ENCODE measurements at regions not wholly inside any gene's neighbourhood (a gene's known extent, or its start where the extent isn't known, plus 50 kb on each side); places are given as distances from the start of the nearest gene placed in this dataset.

GRCh38 chr10:3419719-3420495, 247.3 kb upstream of the PITRM1 start:
- no peaks in the 10 kb centered on the region for H3K36me3 ChIP-seq (ENCODE audit: control insufficient read depth, insufficient read depth, low read length, severe bottlenecking)
- no peak overlapping the region for H3K9ac ChIP-seq (ENCODE audit: low read length)
- DNase-seq (ENCODE audit: low read depth), result no peak
- no peaks in the 10 kb centered on the region for H3K27me3 ChIP-seq (replicated peaks; ENCODE audit: control insufficient read depth, insufficient read depth, low read length)
- H3K9me3 ChIP-seq (ENCODE audit: control insufficient read depth, low read length), result no peaks in the 10 kb centered on the region
- H3K4me3 ChIP-seq (ENCODE audit: low read length), result no peak overlapping the region
- no peaks in the 10 kb centered on the region for H3K4me1 ChIP-seq (ENCODE audit: control insufficient read depth, insufficient read depth, low read length)

GRCh38 chr10:3418926-3419325, 246.3 kb upstream of the PITRM1 start:
- H3K9me3 ChIP-seq (ENCODE audit: control insufficient read depth, low read length), result no peaks in the 10 kb centered on the region
- H3K4me1 ChIP-seq (ENCODE audit: control insufficient read depth, insufficient read depth, low read length), result no peaks in the 10 kb centered on the region
- no peak overlapping the region for H3K4me3 ChIP-seq (ENCODE audit: low read length)
- no peaks in the 10 kb centered on the region for H3K27me3 ChIP-seq (replicated peaks; ENCODE audit: control insufficient read depth, insufficient read depth, low read length)
- no peak overlapping the region for H3K9ac ChIP-seq (ENCODE audit: low read length)
- H3K36me3 ChIP-seq (ENCODE audit: control insufficient read depth, insufficient read depth, low read length, severe bottlenecking), result no peaks in the 10 kb centered on the region
- DNase-seq (ENCODE audit: low read depth), result no peak

- H3K36me3 ChIP-seq (ENCODE audit: control insufficient read depth, insufficient read depth, low read length, severe bottlenecking), result no peaks in the 10 kb centered on the region
- H3K9me3 ChIP-seq (ENCODE audit: control insufficient read depth, low read length), result no peaks in the 10 kb centered on the region
- no peak for DNase-seq (ENCODE audit: low read depth)
- H3K9ac ChIP-seq (ENCODE audit: low read length), result no peak overlapping the region
- no peaks in the 10 kb centered on the region for H3K4me1 ChIP-seq (ENCODE audit: control insufficient read depth, insufficient read depth, low read length)
- H3K4me3 ChIP-seq (ENCODE audit: low read length), result no peak overlapping the region
- no peaks in the 10 kb centered on the region for H3K27me3 ChIP-seq (replicated peaks; ENCODE audit: control insufficient read depth, insufficient read depth, low read length)
Measured at GRCh38 chr10:3418041-3418754, 245.6 kb upstream of the PITRM1 start.

GRCh38 chr10:3417096-3417495, 244.5 kb upstream of the PITRM1 start:
- no peaks in the 10 kb centered on the region for H3K27me3 ChIP-seq (replicated peaks; ENCODE audit: control insufficient read depth, insufficient read depth, low read length)
- no peaks in the 10 kb centered on the region for H3K4me1 ChIP-seq (ENCODE audit: control insufficient read depth, insufficient read depth, low read length)
- H3K9ac ChIP-seq (ENCODE audit: low read length), result no peak overlapping the region
- H3K9me3 ChIP-seq (ENCODE audit: control insufficient read depth, low read length), result no peaks in the 10 kb centered on the region
- DNase-seq (ENCODE audit: low read depth), result no peak
- no peak overlapping the region for H3K4me3 ChIP-seq (ENCODE audit: low read length)
- no peaks in the 10 kb centered on the region for H3K36me3 ChIP-seq (ENCODE audit: control insufficient read depth, insufficient read depth, low read length, severe bottlenecking)

- H3K9me3 ChIP-seq (ENCODE audit: control insufficient read depth, low read length), result no peaks in the 10 kb centered on the region
- H3K4me1 ChIP-seq (ENCODE audit: control insufficient read depth, insufficient read depth, low read length), result no peaks in the 10 kb centered on the region
- no peaks in the 10 kb centered on the region for H3K27me3 ChIP-seq (replicated peaks; ENCODE audit: control insufficient read depth, insufficient read depth, low read length)
- no peak overlapping the region for H3K4me3 ChIP-seq (ENCODE audit: low read length)
- DNase-seq (ENCODE audit: low read depth), result no peak
- no peak overlapping the region for H3K9ac ChIP-seq (ENCODE audit: low read length)
- no peaks in the 10 kb centered on the region for H3K36me3 ChIP-seq (ENCODE audit: control insufficient read depth, insufficient read depth, low read length, severe bottlenecking)
Measured at GRCh38 chr10:3415878-3416605, 243.5 kb upstream of the PITRM1 start.

GRCh38 chr10:3415038-3415736, 242.6 kb upstream of the PITRM1 start:
- no peaks in the 10 kb centered on the region for H3K4me1 ChIP-seq (ENCODE audit: control insufficient read depth, insufficient read depth, low read length)
- no peak overlapping the region for H3K4me3 ChIP-seq (ENCODE audit: low read length)
- no peaks in the 10 kb centered on the region for H3K36me3 ChIP-seq (ENCODE audit: control insufficient read depth, insufficient read depth, low read length, severe bottlenecking)
- DNase-seq (ENCODE audit: low read depth), result no peak
- H3K27me3 ChIP-seq (replicated peaks; ENCODE audit: control insufficient read depth, insufficient read depth, low read length), result no peaks in the 10 kb centered on the region
- H3K9me3 ChIP-seq (ENCODE audit: control insufficient read depth, low read length), result no peaks in the 10 kb centered on the region
- H3K9ac ChIP-seq (ENCODE audit: low read length), result no peak overlapping the region

GRCh38 chr10:3414667-3415023, 242.1 kb upstream of the PITRM1 start:
- no peak for DNase-seq (ENCODE audit: low read depth)
- H3K9me3 ChIP-seq (ENCODE audit: control insufficient read depth, low read length), result no peaks in the 10 kb centered on the region
- H3K27me3 ChIP-seq (replicated peaks; ENCODE audit: control insufficient read depth, insufficient read depth, low read length), result peaks cover 3% of the 10 kb centered on the region
- no peaks in the 10 kb centered on the region for H3K36me3 ChIP-seq (ENCODE audit: control insufficient read depth, insufficient read depth, low read length, severe bottlenecking)
- no peak overlapping the region for H3K9ac ChIP-seq (ENCODE audit: low read length)
- H3K4me1 ChIP-seq (ENCODE audit: control insufficient read depth, insufficient read depth, low read length), result no peaks in the 10 kb centered on the region
- no peak overlapping the region for H3K4me3 ChIP-seq (ENCODE audit: low read length)

- no peak overlapping the region for H3K4me3 ChIP-seq (ENCODE audit: low read length)
- H3K36me3 ChIP-seq (ENCODE audit: control insufficient read depth, insufficient read depth, low read length, severe bottlenecking), result no peaks in the 10 kb centered on the region
- peaks cover 7% of the 10 kb centered on the region for H3K27me3 ChIP-seq (replicated peaks; ENCODE audit: control insufficient read depth, insufficient read depth, low read length)
- DNase-seq (ENCODE audit: low read depth), result no peak
- H3K9me3 ChIP-seq (ENCODE audit: control insufficient read depth, low read length), result no peaks in the 10 kb centered on the region
- H3K9ac ChIP-seq (ENCODE audit: low read length), result no peak overlapping the region
- H3K4me1 ChIP-seq (ENCODE audit: control insufficient read depth, insufficient read depth, low read length), result no peaks in the 10 kb centered on the region
Measured at GRCh38 chr10:3413937-3414666, 241.5 kb upstream of the PITRM1 start.

GRCh38 chr10:3412646-3413045, 240.1 kb upstream of the PITRM1 start:
- peaks cover 7% of the 10 kb centered on the region for H3K27me3 ChIP-seq (replicated peaks; ENCODE audit: control insufficient read depth, insufficient read depth, low read length)
- no peak overlapping the region for H3K9ac ChIP-seq (ENCODE audit: low read length)
- H3K4me3 ChIP-seq (ENCODE audit: low read length), result no peak overlapping the region
- H3K36me3 ChIP-seq (ENCODE audit: control insufficient read depth, insufficient read depth, low read length, severe bottlenecking), result no peaks in the 10 kb centered on the region
- H3K4me1 ChIP-seq (ENCODE audit: control insufficient read depth, insufficient read depth, low read length), result no peaks in the 10 kb centered on the region
- H3K9me3 ChIP-seq (ENCODE audit: control insufficient read depth, low read length), result no peaks in the 10 kb centered on the region
- no peak for DNase-seq (ENCODE audit: low read depth)

- Histone ChIP-seq H3K4me3 (ENCODE audit: low read length) (no peak overlapping the region), H3K9me3 (ENCODE audit: control insufficient read depth, low read length) (no peaks in the 10 kb centered on the region), H3K4me1 (ENCODE audit: control insufficient read depth, insufficient read depth, low read length) (no peaks in the 10 kb centered on the region), H3K36me3 (ENCODE audit: control insufficient read depth, insufficient read depth, low read length, severe bottlenecking) (no peaks in the 10 kb centered on the region), H3K9ac (ENCODE audit: low read length) (no peak overlapping the region), H3K27me3 (replicated peaks; ENCODE audit: control insufficient read depth, insufficient read depth, low read length) (peaks cover 7% of the 10 kb centered on the region)
- no peak for DNase-seq (ENCODE audit: low read depth)
Measured at GRCh38 chr10:3412071-3412582, 239.5 kb upstream of the PITRM1 start.
